NCI-H748 (cell line): ENCODE measurements at regions not wholly inside any gene's neighbourhood (a gene's known extent, or its start where the extent isn't known, plus 50 kb on each side); places are given as distances from the start of the nearest gene placed in this dataset.

Source experiments
- DNase-seq: peaks from one replicate; lab custom pipeline; 2025; ENCODE audit not compliant: unreplicated experiment; lab: John Stamatoyannopoulos, UW

GRCh38 chr2:28694364-28694763 lies 57.3 kb upstream of the PPP1CB start:
- no peak for DNase-seq

GRCh38 chr2:28695245-28695647 lies 56.4 kb upstream of the PPP1CB start:
- no peak for DNase-seq

- DNase-seq = no peak
These were observed 55.4 kb upstream of the PPP1CB start for GRCh38 chr2:28696261-28696660.

GRCh38 chr2:28697602-28698149 lies 54.0 kb upstream of the PPP1CB start:
- DNase-seq = peak; percentile 31

- DNase-seq = no peak
These were observed 53.1 kb upstream of the PPP1CB start for GRCh38 chr2:28698545-28698944.
